ENCODE measurements at regions not wholly inside any gene's neighbourhood (a gene's known extent, or its start where the extent isn't known, plus 50 kb on each side); places are given as distances from the start of the nearest gene placed in this dataset.

GRCh38 chr2:2926009-2926857 lies 451.4 kb downstream of the EIPR1 start (continued):
- no peak for TF ChIP-seq REST (IDR thresholded peaks at IDR 0.05)

GRCh38 chr2:2922156-2922555 lies 455.5 kb downstream of the EIPR1 start:
- DNase-seq (ENCODE audit: low spot score), result no peak
- no peak overlapping the region for H3K4me3 ChIP-seq (ENCODE audit: low read depth in 1 of 3, low read length in 3 of 3)
- H3K27ac ChIP-seq (ENCODE audit: low read depth in 1 of 2, low read length in 2 of 2), result no peak overlapping the region
- no peak overlapping the region for H3K9ac ChIP-seq (ENCODE audit: low read depth in 1 of 2, low read length in 2 of 2)
- peaks cover 0 to 4% (median 0%) of the 10 kb centered on the region in 4 donors for H3K27me3 ChIP-seq (ENCODE audit: control insufficient read depth in 4 of 4, insufficient read depth in 4 of 4, low read length in 3 of 4)
- no peaks in the 10 kb centered on the region for H3K36me3 ChIP-seq (ENCODE audit: control insufficient read depth in 4 of 4, insufficient read depth in 3 of 4, low read depth in 1 of 4, low read length in 3 of 4)
- WGBS, result 84% methylated on average over 6 of the region's 6 CpGs
- H3K4me1 ChIP-seq (ENCODE audit: control insufficient read depth in 4 of 4, insufficient read depth in 4 of 4, low read length in 3 of 4), result no peaks in the 10 kb centered on the region
- TF ChIP-seq CTCF (IDR thresholded peaks at IDR 0.05; ENCODE audit: low read depth, low read length, missing input control) (no peak), EGR1 (IDR thresholded peaks at IDR 0.05; ENCODE audit: low read depth in 2 of 2) (no peak), FOXA2 (IDR thresholded peaks at IDR 0.05) (no peak), RXRA (IDR thresholded peaks at IDR 0.05) (no peak), ATF3 (IDR thresholded peaks at IDR 0.05) (no peak), HNF4G (IDR thresholded peaks at IDR 0.05) (no peak), YY1 (IDR thresholded peaks at IDR 0.05) (no peak), REST (IDR thresholded peaks at IDR 0.05) (no peak), NR2F2 (IDR thresholded peaks at IDR 0.05) (no peak), MAX (IDR thresholded peaks at IDR 0.05) (no peak)
- H3K9me3 ChIP-seq (ENCODE audit: control insufficient read depth in 4 of 4, low read length in 3 of 4), result peaks cover 0 to 3% (median 0%) of the 10 kb centered on the region in 4 donors

Data from liver (tissue), 8 donors.